Gastroesophageal sphincter (tissue), 3 donors: ENCODE measurements at regions not wholly inside any gene's neighbourhood (a gene's known extent, or its start where the extent isn't known, plus 50 kb on each side); places are given as distances from the start of the nearest gene placed in this dataset.

Experiments used
- CTCF ChIP-seq, 4 experiments: fragments of 200-600 bp in 2 of 4; fragments of 450-650 bp in 2 of 4; sonication (generic) in 1 of 4; IDR thresholded peaks; one replicate each; pipeline ENCODE4 v1.5.1; 2017 to 2019; ENCODE audit warnings: antibody characterized with exemption in 4 of 4, mild to moderate bottlenecking in 2 of 4, moderate library complexity in 2 of 4
- POLR2AphosphoS5 ChIP-seq: sonication (generic); formaldehyde crosslinking; IDR thresholded peaks from one replicate; pipeline ENCODE4 v1.6.1; 2017; ENCODE audit warnings: antibody characterized with exemption

- TF ChIP-seq CTCF (IDR thresholded peaks at IDR 0.05) (no peak), POLR2AphosphoS5 (no peak)
Observed at GRCh38 chr12:46549527-46550265, 177.1 kb upstream of the SLC38A2 start.
